ENCODE measurements at regions not wholly inside any gene's neighbourhood (a gene's known extent, or its start where the extent isn't known, plus 50 kb on each side); places are given as distances from the start of the nearest gene placed in this dataset.

DNA sequence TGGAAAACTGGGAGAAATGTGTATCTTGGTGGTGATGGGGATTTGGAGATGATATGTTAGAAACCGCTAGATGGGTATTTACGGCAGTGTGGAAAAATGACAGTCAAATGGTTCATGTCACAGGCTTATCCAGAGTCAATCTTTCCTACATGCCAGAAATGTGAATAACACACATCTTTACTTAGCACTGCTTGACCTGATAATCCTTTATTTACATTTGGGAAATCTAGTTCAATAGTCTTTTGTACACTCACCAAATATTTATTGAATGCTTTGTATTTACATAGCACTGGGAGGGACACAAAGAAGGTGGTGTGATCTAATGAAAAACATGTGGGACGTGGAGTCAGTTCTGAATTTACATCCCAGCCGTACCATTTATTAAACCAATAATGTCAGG is 208.2 kb downstream of the DIO2 start:
- Histone ChIP-seq H3K9me3 (ENCODE audit: control insufficient read depth, insufficient read depth, low read length) (no peaks in the 10 kb centered on the region), H3K27ac (ENCODE audit: low read depth, low read length) (no peak overlapping the region), H3K4me3 (ENCODE audit: low read depth, low read length) (no peak overlapping the region), H3K27me3 (ENCODE audit: control insufficient read depth, insufficient read depth, low read length) (no peaks in the 10 kb centered on the region)
- TF ChIP-seq, protein P1, sequence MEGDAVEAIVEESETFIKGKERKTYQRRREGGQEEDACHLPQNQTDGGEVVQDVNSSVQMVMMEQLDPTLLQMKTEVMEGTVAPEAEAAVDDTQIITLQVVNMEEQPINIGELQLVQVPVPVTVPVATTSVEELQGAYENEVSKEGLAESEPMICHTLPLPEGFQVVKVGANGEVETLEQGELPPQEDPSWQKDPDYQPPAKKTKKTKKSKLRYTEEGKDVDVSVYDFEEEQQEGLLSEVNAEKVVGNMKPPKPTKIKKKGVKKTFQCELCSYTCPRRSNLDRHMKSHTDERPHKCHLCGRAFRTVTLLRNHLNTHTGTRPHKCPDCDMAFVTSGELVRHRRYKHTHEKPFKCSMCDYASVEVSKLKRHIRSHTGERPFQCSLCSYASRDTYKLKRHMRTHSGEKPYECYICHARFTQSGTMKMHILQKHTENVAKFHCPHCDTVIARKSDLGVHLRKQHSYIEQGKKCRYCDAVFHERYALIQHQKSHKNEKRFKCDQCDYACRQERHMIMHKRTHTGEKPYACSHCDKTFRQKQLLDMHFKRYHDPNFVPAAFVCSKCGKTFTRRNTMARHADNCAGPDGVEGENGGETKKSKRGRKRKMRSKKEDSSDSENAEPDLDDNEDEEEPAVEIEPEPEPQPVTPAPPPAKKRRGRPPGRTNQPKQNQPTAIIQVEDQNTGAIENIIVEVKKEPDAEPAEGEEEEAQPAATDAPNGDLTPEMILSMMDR (IDR thresholded peaks at IDR 0.05; ENCODE audit: low read depth, low read length) = no peak
- CTCF ChIA-PET = interaction anchor here (1.8 kb wide), 1 partner anchor 1069 kb away, joined by 4 read pairs; no protein-coding TSS in a partner anchor
- DNase-seq (ENCODE audit: low read depth, low spot score) = peak; percentile 33
- POLR2A ChIA-PET = no interaction called here

- CTCF ChIA-PET = no interaction called here
- TF ChIP-seq, protein P1 (IDR thresholded peaks at IDR 0.05; ENCODE audit: low read depth, low read length) = no peak
- DNase-seq (ENCODE audit: low read depth, low spot score) = no peak
- Histone ChIP-seq H3K4me3 (ENCODE audit: low read depth, low read length) (no peak overlapping the region), H3K27ac (ENCODE audit: low read depth, low read length) (no peak overlapping the region), H3K27me3 (ENCODE audit: control insufficient read depth, insufficient read depth, low read length) (no peaks in the 10 kb centered on the region), H3K9me3 (ENCODE audit: control insufficient read depth, insufficient read depth, low read length) (no peaks in the 10 kb centered on the region)
- POLR2A ChIA-PET = no interaction called here
Measured at GRCh38 chr14:79997509-79998208, 213.6 kb downstream of the DIO2 start.

DNA sequence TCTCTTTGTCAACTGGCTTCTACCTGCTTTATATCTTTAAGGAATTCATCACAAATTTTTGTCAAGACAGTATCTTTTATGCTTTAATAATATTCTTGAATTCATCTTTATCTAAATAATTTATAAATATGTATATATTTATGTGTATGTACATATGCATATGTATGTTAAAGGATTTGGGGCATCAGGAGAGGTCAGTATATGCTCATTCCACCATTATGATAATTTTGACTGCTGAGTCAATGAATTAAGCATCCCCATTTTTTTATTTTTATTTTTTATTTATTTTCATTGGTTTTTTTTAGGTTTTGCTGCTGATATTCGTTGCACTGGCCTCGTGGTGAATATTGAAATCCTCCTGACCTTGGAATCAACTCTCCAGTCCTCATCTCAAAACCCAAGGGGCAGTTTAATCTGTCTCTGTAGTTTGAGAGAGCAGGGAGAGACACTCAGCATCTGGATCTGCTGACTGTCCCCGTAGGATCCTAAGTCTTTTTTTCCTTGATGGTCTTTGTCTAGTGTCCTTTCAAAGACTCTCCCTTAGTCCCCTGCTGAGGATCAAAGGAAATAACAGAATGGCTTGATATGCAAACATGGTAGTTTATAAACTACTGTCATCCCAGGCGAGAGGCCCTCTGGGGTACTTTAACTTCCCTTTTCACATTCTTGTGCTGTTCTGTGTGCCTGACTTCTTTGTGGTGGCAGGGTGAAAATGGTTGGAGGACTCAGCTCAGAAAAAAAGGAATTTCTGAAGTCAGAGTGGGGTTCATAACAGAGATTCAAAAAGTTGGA is 218.7 kb downstream of the DIO2 start:
- CTCF ChIA-PET = no interaction called here
- TF ChIP-seq, protein P1 (IDR thresholded peaks at IDR 0.05; ENCODE audit: low read depth, low read length) = no peak
- H3K27me3 ChIP-seq (ENCODE audit: control insufficient read depth, insufficient read depth, low read length) = no peaks in the 10 kb centered on the region
- no peak overlapping the region for H3K4me3 ChIP-seq (ENCODE audit: low read depth, low read length)
- no peaks in the 10 kb centered on the region for H3K9me3 ChIP-seq (ENCODE audit: control insufficient read depth, insufficient read depth, low read length)
- DNase-seq (ENCODE audit: low read depth, low spot score) = no peak
- H3K27ac ChIP-seq (ENCODE audit: low read depth, low read length) = no peak overlapping the region
- POLR2A ChIA-PET = no interaction called here

GRCh38 chr14:79991866-79992265 is 219.4 kb downstream of the DIO2 start:
- H3K4me3 ChIP-seq (ENCODE audit: low read depth, low read length) = no peak overlapping the region
- no peaks in the 10 kb centered on the region for H3K27me3 ChIP-seq (ENCODE audit: control insufficient read depth, insufficient read depth, low read length)
- TF ChIP-seq, protein P1 (IDR thresholded peaks at IDR 0.05; ENCODE audit: low read depth, low read length) = no peak
- ChIA-PET POLR2A (no interaction called here), CTCF (no interaction called here)
- no peaks in the 10 kb centered on the region for H3K9me3 ChIP-seq (ENCODE audit: control insufficient read depth, insufficient read depth, low read length)
- DNase-seq (ENCODE audit: low read depth, low spot score) = no peak
- no peak overlapping the region for H3K27ac ChIP-seq (ENCODE audit: low read depth, low read length)

DNA sequence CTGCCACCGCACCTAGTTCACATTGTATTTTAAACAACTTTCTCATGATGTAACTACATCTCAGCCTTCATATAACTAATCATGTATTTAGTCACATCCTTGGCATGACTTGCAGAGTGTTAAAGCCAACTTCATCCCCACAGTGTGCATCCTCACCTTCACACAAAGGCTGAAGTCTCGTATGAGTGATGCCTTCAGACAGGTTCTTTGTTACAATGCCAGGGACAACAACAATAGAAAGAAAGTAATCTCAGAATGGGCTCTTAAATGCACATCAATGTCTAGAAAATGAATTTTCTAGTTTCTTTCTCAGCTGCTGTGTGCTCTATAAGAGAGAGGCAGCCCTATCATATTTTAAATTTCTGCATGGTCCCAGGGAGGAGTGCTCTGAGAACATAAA is 221.3 kb downstream of the DIO2 start:
- Histone ChIP-seq H3K27me3 (ENCODE audit: control insufficient read depth, insufficient read depth, low read length) (no peaks in the 10 kb centered on the region), H3K4me3 (ENCODE audit: low read depth, low read length) (no peak overlapping the region), H3K9me3 (ENCODE audit: control insufficient read depth, insufficient read depth, low read length) (no peaks in the 10 kb centered on the region), H3K27ac (ENCODE audit: low read depth, low read length) (no peak overlapping the region)
- POLR2A ChIA-PET = no interaction called here
- DNase-seq (ENCODE audit: low read depth, low spot score) = no peak
- CTCF ChIA-PET = no interaction called here
- TF ChIP-seq, protein P1 (IDR thresholded peaks at IDR 0.05; ENCODE audit: low read depth, low read length) = no peak

All from AG04450 (cell line).